ENCODE measurements at regions not wholly inside any gene's neighbourhood (a gene's known extent, or its start where the extent isn't known, plus 50 kb on each side); places are given as distances from the start of the nearest gene placed in this dataset.
A peak's percentile ranks its signal among the peaks of the same experiment; 100 is the strongest.
"Not testable (repeated sequence)": the region's sequence is repeated elsewhere in the genome, so short reads cannot be mapped to it uniquely, and the experiment has no call there.

DNA sequence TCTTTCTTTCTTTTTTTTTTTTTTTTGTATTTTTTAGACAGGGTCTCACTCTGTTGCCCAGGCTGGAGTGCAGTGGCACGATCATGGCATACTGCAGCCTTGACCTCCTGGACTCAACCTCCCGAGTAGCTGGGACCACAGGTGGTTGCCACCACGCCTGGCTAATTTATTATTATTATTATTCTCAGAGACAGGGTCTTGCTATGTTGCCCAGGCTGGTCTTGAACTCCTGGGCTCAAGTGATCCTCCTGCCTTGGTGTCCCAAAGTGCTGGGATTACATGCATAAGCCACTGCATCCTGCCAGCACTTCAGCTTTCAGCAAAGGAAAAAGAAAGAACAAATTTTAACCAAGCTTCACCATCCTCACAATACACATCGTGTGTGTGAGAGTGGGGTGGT, 97.9 kb upstream of the SERBP1 start:
- DNase-seq (ENCODE audit: low read depth in 3 of 3, low spot score in 1 of 3): no peak

DNA sequence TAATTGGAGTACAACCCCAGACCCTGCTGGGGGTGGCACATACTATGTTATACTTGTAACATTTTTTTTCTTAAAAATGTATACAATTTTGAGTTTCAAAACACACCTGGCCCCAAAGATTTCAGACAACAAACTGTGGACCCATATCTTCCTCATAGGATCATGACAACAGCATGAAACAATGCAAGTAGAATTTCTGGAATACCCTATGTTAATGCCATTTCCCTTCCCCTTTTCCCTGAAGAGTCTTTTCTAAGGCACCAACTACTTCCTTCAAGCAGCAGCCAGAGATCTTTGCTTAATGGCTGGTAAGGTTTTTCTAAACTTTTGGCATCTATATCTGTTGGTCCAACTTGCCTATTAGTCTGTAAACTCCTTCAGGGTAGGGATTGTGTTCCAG, 99.9 kb upstream of the SERBP1 start:
- no peak for DNase-seq (ENCODE audit: low read depth in 3 of 3, low spot score in 1 of 3)

DNA sequence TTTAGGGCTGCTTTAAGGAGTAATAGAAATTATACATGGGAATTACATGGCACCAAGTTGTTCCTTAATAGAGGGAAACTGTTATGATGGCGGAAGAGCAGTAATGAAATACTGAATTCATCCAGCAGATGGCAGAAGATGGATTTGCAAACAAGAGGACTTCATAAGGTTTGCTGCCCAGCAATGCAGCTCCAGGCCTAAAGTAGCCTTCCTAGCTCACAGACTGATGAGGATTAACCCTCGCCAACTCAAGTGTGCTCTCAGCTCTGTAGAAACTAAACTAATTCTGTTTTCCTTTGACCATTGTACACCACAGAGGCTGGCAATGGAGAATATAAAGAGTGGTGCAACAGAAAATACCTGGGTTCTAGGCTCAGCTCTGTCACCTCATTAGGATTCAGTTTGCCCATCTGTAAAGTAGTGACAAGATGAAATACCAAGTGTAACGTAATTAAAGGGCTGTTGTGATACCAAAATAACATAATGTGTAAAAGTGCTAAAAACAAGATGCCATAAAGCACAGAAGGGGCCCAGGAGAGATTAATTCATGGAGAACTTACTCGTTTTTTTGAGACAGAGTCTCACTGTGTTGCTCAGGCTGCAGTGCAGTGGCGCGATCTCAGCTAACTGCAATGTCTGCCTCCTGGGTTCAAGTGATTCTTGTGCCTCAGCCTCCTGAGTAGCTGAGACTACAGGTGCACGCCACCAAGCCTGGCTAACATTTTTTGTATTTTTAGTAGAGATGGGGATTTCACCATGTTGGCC, 102.4 kb upstream of the SERBP1 start:
- DNase-seq (ENCODE audit: low read depth in 3 of 3, low spot score in 1 of 3): no peak

DNA sequence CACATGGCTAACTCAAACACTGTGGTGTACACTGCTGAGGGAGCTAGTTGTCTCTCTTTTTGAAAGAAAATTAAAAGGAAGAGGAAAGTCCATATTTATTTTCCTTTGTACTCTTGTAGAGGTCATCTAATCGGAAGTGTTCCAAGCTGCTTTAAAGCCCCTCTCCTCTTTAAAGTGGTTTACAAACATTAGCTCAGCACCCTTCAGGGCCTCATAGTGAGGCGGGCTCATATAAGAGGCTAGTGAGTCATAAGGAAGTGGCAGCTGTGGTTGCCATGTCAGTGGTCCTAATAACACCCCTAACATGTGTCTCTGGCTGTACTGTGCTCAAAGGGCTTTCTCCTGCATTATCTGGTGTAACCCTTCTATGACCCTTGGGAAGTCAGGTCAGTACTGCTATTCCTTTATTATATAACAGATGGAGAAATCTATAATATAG, 104.4 kb upstream of the SERBP1 start:
- no peak for DNase-seq (ENCODE audit: low read depth in 3 of 3, low spot score in 1 of 3)

DNA sequence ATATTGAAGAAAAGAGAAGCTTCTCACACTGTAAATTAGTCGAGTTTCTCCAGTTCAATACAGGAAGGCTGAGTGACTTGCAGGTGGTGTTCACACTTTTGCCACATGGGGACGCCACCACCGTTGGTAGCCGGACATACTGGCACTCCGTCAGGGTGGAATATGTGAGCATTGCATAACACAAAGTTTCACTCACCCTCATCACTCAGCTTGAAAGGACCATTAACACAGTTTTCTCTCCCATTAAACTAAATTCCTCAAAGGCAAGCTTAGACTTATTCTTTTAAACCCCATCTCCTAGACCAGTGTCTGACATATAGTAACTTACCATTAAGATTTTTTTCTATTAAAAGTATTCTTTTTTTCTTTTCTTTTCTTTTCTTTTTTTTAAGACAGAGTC, 105.3 kb upstream of the SERBP1 start:
- DNase-seq (ENCODE audit: low read depth in 3 of 3, low spot score in 1 of 3): peak in 1 of 3 donors; percentile 25

DNA sequence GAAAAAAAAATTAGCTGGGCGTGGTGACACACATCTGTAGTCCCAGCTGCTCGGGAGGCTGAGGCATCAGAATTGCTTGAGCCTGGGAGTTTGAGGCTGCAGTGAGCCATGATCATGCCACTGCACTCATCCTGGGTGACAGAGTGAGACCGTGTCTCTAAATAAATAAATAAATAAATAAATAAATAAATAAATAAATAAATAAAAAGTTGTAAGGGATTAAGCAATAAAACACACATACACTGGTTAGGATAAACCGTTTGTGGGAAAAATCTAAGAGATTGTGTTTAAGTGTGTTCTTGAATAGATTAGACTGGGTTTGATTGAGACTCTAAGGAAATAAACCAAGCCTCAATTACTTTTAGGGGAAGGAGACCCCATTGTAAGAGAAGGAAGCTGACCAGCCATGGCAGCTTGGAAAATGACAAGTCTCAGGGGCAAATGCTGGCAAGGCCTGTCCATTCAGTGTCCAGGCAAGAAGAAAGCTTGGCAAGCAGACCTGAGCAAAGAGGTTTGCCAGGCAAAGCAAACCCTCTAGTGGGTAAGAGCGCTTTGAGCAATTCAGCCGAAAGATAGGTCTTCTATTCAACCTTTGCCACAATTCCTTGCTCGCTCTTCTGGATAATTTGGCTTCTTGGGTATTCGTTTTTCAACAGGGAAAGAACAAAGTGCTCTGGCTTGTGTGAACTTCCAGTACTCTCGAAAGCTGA, 106.9 kb upstream of the SERBP1 start:
- DNase-seq (ENCODE audit: low read depth in 3 of 3, low spot score in 1 of 3): no peak

DNA sequence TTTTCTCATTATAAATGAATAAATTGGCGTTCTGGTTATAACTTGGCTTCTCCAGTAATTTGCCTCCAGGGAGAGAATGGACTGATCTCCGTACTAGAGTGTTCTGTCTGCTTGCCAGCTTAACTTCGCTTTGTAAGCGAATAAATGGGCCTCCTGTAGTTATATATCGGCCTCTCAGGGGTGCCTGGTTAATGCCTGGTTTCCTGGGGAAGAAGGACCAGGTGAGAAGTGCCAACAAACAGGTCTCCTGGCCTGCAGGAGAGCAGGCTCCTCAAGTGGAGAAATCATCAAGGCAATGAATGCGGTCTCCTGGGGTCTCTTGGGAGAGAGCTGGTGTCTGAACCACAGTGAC, 107.4 kb upstream of the SERBP1 start:
- DNase-seq (ENCODE audit: low read depth in 3 of 3, low spot score in 1 of 3): no peak

DNA sequence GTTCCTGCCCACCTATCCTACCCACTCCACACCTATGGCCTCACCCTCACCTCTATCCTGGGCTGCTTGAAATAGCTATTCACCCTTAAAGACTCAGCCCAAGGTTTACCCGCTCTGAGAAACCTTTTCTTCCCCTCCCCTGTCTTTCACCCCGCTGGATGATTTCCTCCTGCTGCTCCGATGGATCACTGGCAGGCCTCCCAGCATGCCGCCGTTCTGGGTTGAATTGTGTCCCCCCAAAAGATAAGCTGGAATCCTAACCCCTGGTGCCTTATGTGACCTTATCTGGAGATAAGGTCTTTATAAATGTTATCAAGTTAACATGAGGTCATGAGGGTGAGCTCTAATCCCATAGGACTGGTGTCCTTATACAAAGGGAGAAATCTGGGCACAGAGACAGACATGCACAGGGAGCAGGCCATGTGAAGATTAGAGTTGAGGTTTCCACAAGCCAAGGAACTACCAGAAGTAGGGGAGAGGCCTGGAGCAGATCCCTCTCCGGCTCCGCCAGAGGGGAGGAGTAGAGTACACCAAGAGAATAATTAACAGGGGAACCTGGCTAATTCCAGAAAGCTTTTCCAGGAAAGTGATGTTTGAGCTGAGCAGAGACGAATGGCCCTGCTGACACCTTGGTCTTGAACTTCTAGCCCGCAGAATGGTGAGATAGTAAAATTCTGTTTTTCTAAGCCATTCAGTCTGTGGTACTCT, 110.0 kb upstream of the SERBP1 start:
- DNase-seq (ENCODE audit: low read depth in 3 of 3, low spot score in 1 of 3): no peak

DNA sequence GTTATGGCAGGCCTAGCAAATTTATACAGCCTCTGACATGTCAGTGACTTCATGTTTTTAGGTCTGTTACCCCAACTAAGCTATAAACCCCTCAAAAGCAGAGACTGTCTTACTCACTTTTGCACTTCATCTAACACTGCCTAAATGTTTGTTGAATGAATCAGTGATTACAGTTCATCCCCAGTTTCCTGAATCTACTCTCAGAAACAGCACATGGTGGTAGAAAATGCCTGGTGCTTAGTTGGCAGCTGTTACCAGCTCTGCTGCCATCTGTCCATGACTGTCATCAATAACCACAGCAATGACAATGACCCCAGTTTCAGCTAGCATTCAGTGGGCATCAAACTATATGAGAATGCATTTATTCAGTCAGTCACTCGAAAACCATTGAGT, 110.5 kb upstream of the SERBP1 start:
- DNase-seq (ENCODE audit: low read depth in 3 of 3, low spot score in 1 of 3): no peak

DNA sequence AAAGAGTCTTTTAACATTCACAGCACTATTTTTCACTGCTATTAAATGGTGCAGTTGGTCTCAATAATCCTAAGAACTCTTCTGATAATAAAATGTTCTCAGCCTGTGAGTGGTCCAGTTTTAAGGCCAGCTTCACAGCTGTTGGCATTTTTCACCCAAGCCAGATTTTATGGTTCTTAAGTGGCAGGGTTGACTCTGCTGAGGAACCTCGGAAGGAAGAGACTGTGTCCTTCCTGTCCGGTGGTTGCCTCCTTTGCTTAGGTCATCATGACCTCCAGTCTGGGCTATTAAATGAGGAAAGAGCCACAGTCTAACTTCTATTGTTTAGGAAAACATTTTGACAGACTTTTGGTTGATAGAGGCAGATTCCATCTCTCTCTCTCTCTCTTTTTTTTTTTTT, 112.5 kb upstream of the SERBP1 start:
- DNase-seq (ENCODE audit: low read depth in 3 of 3, low spot score in 1 of 3): no peak

DNA sequence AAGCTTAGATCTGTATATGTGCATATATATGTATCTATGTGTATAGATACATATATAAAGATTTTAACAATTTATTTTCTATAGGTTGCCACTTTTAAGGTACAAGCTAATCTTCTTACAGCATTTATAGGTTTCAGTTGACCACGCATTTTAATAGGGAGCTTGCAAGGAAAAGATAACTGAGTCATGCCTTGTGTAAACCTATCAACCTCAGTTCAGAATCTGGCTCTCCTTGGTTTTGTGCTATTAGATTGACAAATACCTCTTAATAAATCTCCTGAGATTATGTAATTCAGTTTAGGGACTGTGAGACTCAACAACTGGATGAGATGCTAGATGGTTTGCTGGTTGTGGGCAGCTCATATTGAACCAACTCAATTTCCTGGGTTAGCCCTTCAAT, 114.7 kb upstream of the SERBP1 start:
- no peak for DNase-seq (ENCODE audit: low read depth in 3 of 3, low spot score in 1 of 3)

DNA sequence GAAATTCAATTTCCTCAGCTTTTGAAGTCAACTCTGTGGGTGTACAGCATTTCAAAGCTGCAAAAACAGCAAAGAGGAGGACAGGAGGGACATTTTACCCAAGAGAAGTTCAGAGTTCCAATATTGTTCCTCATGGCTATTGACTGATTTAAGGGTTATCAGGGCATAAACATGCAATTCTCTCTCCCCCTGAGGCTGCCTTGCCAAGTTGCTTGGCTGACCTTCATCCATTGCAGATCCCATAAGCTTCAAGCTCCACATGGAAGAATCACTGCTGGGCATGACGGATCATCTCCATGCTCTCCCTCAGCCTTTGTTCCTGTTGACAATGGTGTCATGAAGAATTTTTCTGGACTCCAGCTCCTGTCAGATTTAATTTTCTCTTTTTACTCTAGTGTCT, 115.2 kb upstream of the SERBP1 start:
- no peak for DNase-seq (ENCODE audit: low read depth in 3 of 3, low spot score in 1 of 3)

DNA sequence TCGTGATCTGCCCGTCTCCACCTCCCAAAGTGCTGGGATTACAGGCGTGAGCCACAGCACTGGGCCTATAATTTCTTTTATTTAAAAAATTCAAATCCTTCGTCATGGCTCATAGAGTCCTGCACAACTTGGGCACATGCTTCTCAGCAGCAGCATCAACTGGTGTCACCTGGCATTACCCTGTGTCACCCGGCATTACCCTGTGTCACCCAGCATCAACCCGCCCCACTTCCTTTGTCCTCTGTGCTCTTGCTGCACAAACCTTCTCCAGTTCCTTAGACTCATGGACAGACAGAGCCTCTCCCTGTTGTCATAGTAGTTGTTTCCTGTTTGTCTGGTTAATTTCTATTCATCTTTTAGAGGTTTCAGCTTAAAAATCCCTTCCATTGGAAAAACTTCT, 121.2 kb upstream of the SERBP1 start:
- no peak for DNase-seq (ENCODE audit: low read depth in 3 of 3, low spot score in 1 of 3)

DNA sequence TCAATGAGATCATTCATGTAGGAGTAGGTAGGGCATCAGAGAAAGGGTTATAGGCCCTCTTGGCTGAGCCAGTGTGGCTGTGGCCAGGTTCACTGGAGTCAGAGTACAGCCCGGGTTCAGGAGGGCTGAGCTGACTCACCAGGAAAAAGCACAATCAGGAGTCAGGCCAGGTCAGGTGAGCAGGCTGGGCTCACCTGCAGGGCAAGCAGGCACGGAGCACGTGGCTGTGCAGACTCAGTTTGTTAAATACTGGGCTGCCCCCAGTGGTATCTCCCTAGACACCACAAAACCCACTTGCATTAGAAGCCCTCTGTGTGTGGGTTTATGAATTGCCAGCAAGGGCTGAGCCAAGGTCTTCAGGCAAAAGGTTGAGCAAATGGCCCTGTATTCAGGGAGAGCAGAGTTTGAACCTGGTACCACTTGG, 122.1 kb upstream of the SERBP1 start:
- DNase-seq (ENCODE audit: low read depth in 3 of 3, low spot score in 1 of 3): no peak

DNA sequence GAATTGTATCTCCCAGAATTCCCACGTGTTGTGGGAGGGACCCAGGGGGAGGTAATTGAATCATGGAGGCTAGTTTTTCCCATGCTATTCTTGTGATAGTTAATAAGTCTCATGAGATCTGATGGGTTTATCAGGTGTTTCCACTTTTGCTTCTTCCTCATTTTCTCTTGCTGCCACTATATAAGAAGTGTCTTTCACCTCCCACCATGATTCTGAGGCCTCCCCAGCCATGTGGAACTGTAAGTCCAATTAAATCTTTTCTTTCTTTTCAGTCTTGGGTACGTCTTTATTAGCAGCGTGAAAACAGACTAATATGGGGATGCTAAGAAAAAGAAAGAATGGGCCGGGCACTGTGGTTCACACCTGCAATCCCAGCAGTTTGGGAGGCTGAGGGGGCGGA, 124.0 kb upstream of the SERBP1 start:
- DNase-seq (ENCODE audit: low read depth in 3 of 3, low spot score in 1 of 3): not testable (repeated sequence)

DNA sequence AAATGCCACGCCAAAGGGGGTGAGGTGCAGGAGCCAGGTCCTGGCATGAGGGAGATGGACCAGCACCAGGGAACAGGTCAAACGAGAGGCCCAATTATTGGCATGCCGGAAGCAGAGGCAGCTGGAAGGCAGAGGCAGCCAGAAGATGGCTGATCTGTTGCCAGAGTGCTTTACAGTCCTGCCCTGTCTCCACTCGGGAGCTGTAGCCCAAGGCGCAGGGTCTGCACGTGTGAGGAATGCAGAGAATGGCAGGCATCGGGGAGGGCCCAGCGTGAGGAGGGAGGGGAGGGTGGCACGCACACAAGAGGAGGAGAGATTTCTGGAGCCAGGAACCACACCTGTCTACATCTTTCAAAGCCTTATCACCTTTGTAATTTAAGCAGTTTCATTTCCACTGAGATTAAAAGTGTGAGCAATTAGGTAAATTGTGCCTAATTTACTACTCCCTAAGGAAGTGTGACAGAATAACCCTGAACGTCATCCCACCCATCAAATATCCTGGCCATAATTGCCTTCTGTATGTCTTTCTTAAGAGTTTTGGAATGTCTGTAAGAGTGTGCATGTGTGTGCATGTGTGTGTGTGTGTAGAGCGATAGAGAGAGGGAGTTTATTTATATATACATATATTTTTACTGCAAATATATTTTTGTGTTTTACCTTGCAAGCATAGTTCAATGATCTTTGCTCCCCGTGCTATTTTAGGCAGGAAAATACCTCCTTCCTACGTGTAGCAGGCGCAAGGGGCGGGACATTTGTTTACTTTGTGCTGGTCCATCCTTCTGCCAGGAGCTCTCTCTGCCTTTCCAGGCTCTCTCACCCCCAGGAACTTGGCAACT, 125.5 kb upstream of the SERBP1 start:
- DNase-seq (ENCODE audit: low read depth in 3 of 3, low spot score in 1 of 3): no peak

DNA sequence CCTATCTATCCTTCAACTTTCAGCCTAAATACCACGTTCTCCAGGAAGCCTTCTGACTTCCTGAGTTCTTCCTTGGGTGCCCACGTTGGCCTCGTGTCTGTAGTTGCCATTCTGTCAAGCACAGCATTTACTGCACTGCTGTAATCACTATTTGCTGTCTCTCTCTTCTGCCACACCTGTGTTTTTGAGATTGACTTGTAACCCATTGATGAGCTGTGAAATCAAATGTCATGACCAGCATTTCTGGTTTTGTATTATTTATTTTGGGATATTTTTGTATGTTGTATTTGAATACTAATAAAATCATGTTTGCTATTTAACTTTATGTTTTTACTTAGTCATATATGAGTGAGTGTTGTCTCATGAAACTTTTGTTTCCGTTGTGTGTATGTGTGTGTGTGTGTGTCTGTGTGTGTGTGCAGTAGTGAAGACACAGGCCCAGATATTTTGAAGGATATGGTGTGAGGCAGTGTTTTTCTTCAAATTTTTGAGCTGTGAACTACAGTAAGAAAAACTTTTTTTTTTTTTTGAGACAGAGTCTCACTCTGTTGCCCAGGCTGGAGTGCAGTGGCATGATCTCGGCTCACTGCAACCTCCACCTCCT, 126.2 kb upstream of the SERBP1 start:
- DNase-seq (ENCODE audit: low read depth in 3 of 3, low spot score in 1 of 3): no peak

DNA sequence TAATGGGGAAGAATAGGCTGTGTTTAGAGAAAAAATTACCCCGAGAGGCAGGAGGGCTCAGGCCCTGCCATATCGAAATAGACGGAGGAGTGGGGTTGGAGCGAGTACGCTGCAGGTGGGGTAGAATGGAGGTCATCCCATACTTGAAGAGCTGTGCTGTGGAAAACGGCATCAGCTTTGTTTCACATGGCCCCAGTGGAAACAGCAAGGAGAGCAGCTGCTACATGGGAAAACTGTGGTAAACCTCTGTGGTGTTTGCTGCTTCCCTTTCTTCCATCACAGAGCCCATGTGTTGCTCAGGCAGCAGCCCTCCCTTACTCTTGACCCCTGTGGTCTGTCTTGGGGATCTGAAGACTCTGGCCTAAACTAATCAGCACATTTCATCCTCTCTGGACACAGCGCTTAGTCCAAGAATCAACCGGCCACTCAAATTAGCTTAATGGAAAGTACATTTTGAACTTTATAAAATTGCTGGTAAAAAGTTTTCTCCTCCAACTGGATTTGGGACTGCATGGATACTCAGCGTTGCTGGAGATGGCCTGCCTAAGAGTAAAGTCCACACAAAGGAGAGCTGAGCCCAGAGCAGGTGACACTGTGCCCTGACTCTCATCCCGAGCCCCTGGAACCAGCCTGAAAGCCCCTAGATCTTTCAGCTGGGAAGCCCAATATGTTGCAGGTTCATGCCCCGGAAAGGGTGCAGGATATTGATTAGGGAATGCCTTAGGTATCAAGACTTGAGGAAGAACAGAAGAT, 127.1 kb upstream of the GADD45A start:
- DNase-seq (ENCODE audit: low read depth in 3 of 3, low spot score in 1 of 3): no peak

DNA sequence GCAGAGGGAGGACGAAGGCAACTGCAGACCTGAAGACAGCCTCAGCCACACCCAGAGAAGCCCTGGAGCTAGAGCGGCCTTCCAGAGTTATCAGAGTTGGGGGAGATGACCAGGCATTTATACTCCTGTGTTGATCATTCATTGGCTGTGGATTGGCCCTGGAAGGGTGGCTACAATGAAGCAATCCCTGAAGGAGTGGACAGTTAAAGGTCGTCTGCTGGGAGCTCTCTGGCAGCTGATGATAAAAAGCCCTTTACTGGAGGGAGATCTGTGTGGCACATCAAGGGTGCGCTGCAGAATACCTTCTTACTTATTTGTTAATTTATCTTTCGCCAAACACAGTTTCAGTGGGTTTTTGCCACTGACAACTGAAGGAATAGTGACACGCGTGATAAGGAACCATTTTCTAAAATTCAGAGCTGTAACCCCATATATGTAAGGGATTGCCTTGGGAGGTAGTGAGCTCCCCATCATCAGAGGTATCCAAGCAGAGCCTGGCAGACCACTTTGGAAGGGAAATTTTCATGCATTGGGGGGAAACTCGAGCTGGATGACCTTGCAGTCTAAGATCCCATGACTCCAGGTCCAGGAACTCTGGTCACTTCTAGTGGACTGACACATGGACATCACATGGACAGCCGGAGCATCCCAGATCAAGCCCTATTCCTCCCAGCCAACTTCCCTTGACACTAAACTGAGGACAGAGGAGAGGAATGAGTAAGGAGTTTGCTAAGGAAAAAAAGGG, 126.4 kb upstream of the GADD45A start:
- DNase-seq (ENCODE audit: low read depth in 3 of 3, low spot score in 1 of 3): no peak
